Esophagus mucosa (tissue), 1 donor: ENCODE measurements at regions not wholly inside any gene's neighbourhood (a gene's known extent, or its start where the extent isn't known, plus 50 kb on each side); places are given as distances from the start of the nearest gene placed in this dataset.
"Not testable (repeated sequence)": the region's sequence is repeated elsewhere in the genome, so short reads cannot be mapped to it uniquely, and the experiment has no call there.

Experiments used
- ATAC-seq: fragments of 200-7000 bp; cut with Tn5 transposase; one replicate; pipeline ENCODE4 v1.9.1; 2020
- donor health status: DM: yes; HTN: yes; CAD: no.

- peak; percentile 22 for ATAC-seq
Observed at GRCh38 chr6:56742122-56742791, 99.6 kb upstream of the DST start.

GRCh38 chr6:56741472-56741871 is 98.8 kb upstream of the DST start:
- ATAC-seq = no peak

- ATAC-seq = no peak
Observed at GRCh38 chr6:56739836-56740815, 97.4 kb upstream of the DST start.

DNA sequence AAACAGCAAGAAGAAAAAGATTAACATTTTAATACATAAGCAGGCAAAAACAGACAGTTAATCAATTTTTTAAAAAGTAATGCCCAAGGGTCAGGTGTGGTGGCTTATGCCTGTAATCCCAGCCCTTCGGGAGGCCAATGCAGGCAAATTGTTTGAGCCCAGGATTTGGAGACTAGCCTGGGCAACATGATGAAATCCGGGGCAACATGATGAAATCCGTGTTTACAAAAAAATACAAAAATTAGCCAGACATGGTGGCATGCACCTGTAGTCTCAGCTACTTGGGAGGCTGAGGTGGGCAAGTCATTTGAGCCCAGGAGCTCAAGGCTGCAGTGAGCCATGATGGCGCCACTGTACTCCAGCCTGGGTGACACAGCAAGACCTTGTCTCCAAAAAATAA is 94.1 kb upstream of the DST start:
- ATAC-seq = no peak

- ATAC-seq = no peak
Observed at GRCh38 chr6:56734335-56734734, 91.6 kb upstream of the DST start.

DNA sequence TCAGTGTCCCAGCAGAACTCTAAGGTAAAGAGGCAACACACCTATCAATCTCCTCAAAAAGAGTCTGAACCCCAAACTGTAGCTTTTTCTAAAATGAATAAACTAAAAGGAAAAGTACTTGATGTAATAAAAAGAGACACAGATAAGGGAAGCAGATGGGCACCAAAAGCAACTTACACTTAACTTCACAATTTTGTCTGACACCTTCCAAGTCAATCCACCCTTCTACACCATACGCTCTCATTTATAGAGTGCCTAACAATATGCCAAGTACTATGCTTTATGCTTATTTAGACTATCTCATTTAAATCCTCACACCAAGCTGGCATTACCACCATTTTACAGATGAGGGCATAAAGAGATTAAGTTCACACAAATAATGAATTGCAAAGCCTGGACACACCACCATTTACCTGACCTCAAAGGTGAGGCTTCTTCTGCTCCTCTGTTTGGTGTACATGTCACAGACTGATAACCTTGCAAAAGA is 90.6 kb upstream of the DST start:
- no peak for ATAC-seq

DNA sequence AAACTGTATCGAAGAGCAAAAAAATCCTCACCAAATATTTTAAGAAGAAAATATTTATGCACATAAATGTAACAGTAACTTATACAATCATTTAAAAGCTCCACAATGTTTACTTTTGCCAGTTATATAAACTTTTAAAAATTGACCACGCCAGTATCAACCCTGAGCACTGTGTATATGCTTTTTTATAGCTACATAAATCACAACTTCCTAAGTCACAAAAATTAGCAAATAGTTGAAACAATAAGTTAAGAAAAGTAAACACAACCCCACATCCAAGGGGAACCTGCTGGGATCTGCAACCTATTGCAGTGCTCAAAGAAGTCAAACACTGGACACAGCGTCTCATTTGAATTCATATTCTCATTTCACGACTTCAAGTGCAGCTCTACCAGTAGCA is 89.8 kb upstream of the DST start:
- no peak for ATAC-seq

- ATAC-seq = no peak
Observed at GRCh38 chr6:56730663-56731529, 88.2 kb upstream of the DST start.

DNA sequence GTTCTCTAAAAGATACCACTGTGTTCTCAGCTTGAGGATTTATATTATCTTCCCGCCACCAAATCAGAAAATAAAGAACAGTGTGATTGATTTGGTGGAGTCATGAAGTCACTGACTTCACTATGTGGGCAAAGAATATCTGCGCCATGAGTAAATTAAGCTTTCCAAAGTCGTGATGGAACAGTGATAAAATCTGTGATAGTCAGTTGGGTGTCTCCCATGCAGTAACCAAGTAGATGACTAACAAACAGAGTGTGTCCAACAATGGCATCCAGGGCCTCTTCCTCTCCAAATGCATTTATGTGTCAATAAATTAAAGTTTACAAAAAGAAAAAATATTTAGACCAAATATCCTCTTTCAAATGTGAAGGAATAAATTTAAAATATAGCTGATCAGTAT is 87.0 kb upstream of the DST start:
- no peak for ATAC-seq

DNA sequence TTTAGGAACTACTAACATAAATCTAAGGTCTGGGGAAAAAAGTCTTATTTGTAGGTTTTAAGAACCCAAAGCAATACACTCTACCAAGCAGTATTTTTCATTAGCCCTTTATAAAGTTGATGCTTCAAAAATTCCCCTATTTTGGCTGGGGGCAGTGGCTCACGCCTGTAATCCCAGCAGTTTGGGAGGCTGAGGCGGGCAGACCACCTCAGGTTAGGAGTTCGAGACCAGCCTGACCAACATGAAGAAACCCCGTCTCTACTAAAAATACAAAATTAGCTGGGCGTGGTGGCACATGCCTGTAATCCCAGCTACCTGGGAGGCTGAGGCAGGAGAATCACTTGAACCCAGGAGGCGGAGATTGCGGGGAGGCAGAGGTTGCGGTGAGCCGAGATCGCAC is 86.5 kb upstream of the DST start:
- ATAC-seq = not testable (repeated sequence)

DNA sequence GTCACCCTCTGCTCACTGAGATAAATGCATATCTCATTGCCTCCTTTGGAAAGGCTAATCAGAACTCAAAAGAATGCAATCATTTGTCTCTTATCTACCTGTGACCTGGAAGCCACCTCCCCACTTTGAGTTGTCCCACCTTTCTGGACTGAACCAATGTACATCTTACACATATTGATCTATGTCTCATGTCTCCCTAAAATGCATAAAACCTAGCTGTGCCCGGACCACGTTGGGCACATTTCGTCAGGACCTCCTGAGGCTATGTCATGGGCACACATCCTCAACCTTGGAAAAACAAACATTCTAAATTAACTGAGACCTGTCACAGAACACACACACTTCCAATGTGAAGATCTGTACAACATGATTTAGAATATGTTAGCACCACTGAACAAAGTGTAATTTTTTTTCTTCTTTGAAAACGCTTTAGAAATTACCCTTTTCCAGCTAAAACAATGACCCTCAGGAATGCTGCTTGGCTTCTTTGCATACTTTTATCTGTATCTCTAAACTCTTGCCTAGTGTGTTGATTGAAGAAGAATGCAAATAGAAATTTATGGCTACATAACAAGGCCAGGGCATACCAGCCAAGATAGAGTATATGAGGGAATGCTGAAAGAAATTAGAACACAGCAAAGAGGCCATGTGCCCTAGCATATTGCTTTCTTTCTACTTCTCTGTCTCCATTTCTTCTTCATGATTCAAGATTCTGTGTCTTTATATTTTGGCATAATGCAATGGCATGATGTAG is 84.6 kb upstream of the DST start:
- no peak for ATAC-seq

DNA sequence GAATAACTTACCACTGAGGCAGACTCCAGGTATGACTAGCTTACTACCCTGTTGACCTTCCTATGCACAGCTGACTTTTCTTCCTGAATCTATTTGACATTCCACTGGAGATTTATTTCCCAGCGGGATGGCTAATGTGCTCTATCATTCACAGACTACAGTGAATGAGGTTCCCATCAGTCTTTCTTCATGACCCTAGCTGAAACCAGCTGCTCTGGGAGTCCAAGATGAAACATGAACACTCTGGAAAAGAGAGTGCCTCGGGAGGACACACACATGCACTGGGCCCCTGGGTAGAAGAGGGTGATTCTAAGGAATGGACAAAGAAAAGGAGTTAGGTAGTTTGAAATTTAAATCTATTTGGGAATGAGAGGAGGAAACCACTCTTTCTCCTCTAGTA is 82.6 kb upstream of the DST start:
- ATAC-seq = no peak

GRCh38 chr6:56724455-56724854 is 81.8 kb upstream of the DST start:
- no peak for ATAC-seq

- no peak for ATAC-seq
Observed at GRCh38 chr6:56720882-56721281, 78.2 kb upstream of the DST start.

GRCh38 chr6:56720202-56720601 is 77.5 kb upstream of the DST start:
- not testable (repeated sequence) for ATAC-seq

- ATAC-seq = not testable (repeated sequence)
Observed at GRCh38 chr6:56719315-56720058, 76.8 kb upstream of the DST start.

DNA sequence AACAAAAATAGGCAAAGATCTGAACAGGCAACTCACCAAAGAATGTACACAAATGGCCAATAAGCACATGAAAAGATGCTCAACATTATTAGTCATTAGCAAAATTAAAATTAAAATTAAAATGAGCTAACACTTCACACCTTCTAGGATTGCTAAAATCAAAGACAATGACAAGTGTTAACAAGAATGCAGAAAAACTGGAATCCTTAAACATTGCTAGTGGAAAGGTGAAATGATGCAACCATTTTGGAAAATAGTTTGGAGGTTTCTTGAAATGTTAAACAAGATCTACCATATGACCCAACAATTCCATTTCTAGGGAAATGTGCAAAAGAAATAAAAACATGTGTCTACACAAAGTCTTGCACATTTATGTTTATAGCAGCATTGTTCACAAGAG is 75.5 kb upstream of the DST start:
- no peak for ATAC-seq

- ATAC-seq = no peak
Observed at GRCh38 chr6:56716229-56716628, 73.5 kb upstream of the DST start.

DNA sequence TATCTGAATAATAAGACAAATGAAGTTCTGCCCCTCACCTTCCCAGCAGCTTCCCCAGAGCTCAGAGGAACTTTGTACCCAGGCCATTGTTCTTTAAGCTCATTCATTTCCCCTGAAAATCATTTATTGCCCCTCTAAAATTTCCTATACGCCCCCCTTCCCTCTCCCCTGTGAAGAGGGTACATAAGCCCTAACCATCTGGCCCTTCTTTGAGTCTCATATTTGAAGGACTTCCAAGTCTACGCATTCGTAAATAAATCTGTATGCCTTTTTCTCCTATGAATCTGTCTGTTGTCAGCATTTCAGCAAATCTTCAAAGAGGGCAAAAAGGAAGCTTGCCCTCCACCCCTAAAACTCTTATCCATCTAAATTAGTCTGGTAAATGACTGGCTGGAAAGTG is 73.1 kb upstream of the DST start:
- no peak for ATAC-seq

GRCh38 chr6:56714982-56715456 is 72.3 kb upstream of the DST start:
- peak; percentile 67 for ATAC-seq

GRCh38 chr6:56714273-56714672 is 71.6 kb upstream of the DST start:
- ATAC-seq = no peak
